ENCODE measurements at regions not wholly inside any gene's neighbourhood (a gene's known extent, or its start where the extent isn't known, plus 50 kb on each side); places are given as distances from the start of the nearest gene placed in this dataset.
A peak's percentile ranks its signal among the peaks of the same experiment; 100 is the strongest.

DNA sequence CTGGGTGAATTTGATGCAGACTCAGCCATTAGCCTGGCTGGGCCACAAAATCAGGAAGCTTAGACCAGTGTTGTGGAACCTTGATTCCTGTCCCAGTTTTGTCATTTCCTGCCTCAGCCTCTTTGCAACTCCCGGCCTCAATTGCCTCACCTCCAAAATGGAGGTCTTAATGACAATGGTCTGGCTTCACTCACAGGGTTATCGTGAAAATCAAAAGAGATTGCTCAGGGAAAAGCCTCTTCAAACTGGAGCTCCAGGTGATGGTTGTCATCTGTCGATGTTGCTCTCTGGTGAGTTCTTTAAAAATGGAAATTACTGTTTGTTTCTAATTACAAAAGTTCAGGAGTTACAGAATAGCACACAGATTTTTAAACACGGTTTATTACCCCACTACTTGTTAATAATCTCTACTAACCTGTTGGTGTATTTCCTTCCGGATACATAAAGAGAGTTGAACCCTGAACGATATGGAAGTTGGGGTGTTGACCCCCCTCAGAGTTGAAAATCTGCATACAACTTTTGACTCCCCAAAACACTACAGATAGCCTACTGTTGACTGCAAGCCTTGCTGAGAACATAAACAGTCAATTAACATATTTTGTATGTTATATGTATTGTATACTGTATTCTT lies 109.9 kb upstream of the CPEB4 start:
- Mint-ChIP-seq H3K27ac (ENCODE audit: low read depth, unreplicated experiment) (peak overlapping the region; percentile 99), H3K9me3 (ENCODE audit: unreplicated experiment) (no peaks in the 10 kb centered on the region), H3K27me3 (ENCODE audit: insufficient read depth, unreplicated experiment) (no peaks in the 10 kb centered on the region), H3K4me1 (ENCODE audit: insufficient read depth, unreplicated experiment) (peaks cover 37% of the 10 kb centered on the region), H3K4me3 (ENCODE audit: unreplicated experiment) (no peak overlapping the region), H3K36me3 (ENCODE audit: insufficient read depth, unreplicated experiment) (no peaks in the 10 kb centered on the region)
- intact Hi-C loops (cut with micrococcal nuclease), result no loop called here
- TF ChIP-seq, protein P1, sequence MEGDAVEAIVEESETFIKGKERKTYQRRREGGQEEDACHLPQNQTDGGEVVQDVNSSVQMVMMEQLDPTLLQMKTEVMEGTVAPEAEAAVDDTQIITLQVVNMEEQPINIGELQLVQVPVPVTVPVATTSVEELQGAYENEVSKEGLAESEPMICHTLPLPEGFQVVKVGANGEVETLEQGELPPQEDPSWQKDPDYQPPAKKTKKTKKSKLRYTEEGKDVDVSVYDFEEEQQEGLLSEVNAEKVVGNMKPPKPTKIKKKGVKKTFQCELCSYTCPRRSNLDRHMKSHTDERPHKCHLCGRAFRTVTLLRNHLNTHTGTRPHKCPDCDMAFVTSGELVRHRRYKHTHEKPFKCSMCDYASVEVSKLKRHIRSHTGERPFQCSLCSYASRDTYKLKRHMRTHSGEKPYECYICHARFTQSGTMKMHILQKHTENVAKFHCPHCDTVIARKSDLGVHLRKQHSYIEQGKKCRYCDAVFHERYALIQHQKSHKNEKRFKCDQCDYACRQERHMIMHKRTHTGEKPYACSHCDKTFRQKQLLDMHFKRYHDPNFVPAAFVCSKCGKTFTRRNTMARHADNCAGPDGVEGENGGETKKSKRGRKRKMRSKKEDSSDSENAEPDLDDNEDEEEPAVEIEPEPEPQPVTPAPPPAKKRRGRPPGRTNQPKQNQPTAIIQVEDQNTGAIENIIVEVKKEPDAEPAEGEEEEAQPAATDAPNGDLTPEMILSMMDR (IDR thresholded peaks at IDR 0.05; ENCODE audit: unreplicated experiment), result no peak
- ChIA-PET POLR2A (interaction anchor here (0.6 to 2.1 kb wide), 9 partner anchors 11 to 456 kb away, joined by 3 to 10 read pairs (median 4); partner anchors contain the start of gene CPEB4), CTCF (interaction anchor here (0.7 to 3.5 kb wide), 4 partner anchors 11 to 485 kb away, joined by 3 to 16 read pairs (median 3); no protein-coding TSS in a partner anchor)
- no peak for DNase-seq (ENCODE audit: unreplicated experiment)
- no TSS peak for BruUV-seq (replicated peaks)

GRCh38 chr5:173778784-173779304 lies 109.3 kb upstream of the CPEB4 start:
- Mint-ChIP-seq H3K27me3 (ENCODE audit: insufficient read depth, unreplicated experiment) (no peaks in the 10 kb centered on the region), H3K9me3 (ENCODE audit: unreplicated experiment) (no peaks in the 10 kb centered on the region), H3K4me1 (ENCODE audit: insufficient read depth, unreplicated experiment) (peaks cover 43% of the 10 kb centered on the region), H3K27ac (ENCODE audit: low read depth, unreplicated experiment) (peak overlapping the region; percentile 99), H3K4me3 (ENCODE audit: unreplicated experiment) (no peak overlapping the region), H3K36me3 (ENCODE audit: insufficient read depth, unreplicated experiment) (no peaks in the 10 kb centered on the region)
- POLR2A ChIA-PET, result interaction anchor here (0.6 to 2.1 kb wide), 8 partner anchors 12 to 457 kb away, joined by 3 to 10 read pairs (median 3); no protein-coding TSS in a partner anchor
- DNase-seq (ENCODE audit: unreplicated experiment), result peak; percentile 34
- CTCF ChIA-PET, result interaction anchor here (1.3 to 3.5 kb wide), 2 partner anchors 12 to 110 kb away, joined by 3 to 16 read pairs; no protein-coding TSS in a partner anchor
- intact Hi-C loops (cut with micrococcal nuclease), result no loop called here
- no TSS peak for BruUV-seq (replicated peaks)
- TF ChIP-seq, protein P1 (IDR thresholded peaks at IDR 0.05; ENCODE audit: unreplicated experiment), result no peak

DNA sequence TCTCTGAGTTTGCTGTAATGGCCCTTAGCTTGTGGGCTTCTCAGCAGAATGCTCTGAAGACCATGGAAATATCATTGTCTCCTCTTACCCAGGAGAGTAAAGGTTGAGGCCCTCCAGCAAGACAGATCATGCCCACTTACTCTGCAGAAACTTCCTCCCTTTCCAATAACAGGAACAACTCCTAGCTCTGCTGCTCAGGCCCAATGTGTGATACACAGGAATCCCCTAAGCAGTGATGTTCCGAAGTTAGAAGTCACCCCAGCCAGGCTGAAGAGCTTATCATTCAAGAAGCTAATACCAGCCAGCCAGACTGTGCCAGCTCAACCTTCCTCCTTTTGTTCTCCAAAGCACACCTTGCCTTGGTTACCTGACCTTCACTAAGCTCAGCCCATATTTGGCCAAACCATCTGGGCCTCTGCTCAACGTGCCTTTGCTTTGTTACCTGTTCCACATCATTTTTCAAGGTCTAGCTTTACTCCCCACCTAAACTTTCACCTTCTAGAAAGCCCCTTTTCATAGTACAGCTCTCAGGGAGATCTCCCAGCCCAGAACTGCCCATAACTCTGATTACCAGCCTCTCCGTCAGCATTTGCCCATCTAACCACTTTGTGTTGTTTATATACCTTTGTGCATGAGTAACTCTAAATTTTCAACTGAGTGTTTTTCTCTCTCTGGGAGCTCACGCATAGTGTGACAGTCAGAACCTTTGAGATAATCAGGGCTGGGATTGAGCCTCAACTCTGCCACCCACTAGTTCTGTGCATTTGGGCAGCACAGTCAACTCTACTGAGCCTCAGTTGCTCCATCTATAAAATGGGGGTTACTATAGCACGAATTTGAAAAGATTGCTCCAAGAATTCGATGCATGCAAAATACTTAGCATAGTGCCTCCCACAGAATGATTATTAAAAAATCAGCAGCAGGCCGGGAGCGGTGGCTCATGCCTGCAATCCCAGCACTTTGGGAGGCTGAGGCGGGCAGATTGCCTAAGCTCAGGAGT lies 107.6 kb upstream of the CPEB4 start:
- Mint-ChIP-seq H3K4me1 (ENCODE audit: insufficient read depth, unreplicated experiment) (peaks cover 43% of the 10 kb centered on the region), H3K27me3 (ENCODE audit: insufficient read depth, unreplicated experiment) (no peaks in the 10 kb centered on the region), H3K4me3 (ENCODE audit: unreplicated experiment) (no peak overlapping the region), H3K36me3 (ENCODE audit: insufficient read depth, unreplicated experiment) (no peaks in the 10 kb centered on the region), H3K9me3 (ENCODE audit: unreplicated experiment) (no peaks in the 10 kb centered on the region), H3K27ac (ENCODE audit: low read depth, unreplicated experiment) (peak overlapping the region; percentile 99)
- intact Hi-C loops (cut with micrococcal nuclease), result no loop called here
- BruUV-seq (replicated peaks), result no TSS peak
- ChIA-PET CTCF (interaction anchor here (0.6 to 3.5 kb wide), 6 partner anchors 13 to 193 kb away, joined by 3 to 16 read pairs (median 4); no protein-coding TSS in a partner anchor), POLR2A (interaction anchor here (0.6 to 2.3 kb wide), 10 partner anchors 9 to 453 kb away, joined by 3 to 36 read pairs (median 6); partner anchors contain the start of genes CPEB4 and STC2)
- no peak for DNase-seq (ENCODE audit: unreplicated experiment)
- TF ChIP-seq, protein P1 (IDR thresholded peaks at IDR 0.05; ENCODE audit: unreplicated experiment), result no peak
